ENCODE measurements at regions not wholly inside any gene's neighbourhood (a gene's known extent, or its start where the extent isn't known, plus 50 kb on each side); places are given as distances from the start of the nearest gene placed in this dataset.

DNA sequence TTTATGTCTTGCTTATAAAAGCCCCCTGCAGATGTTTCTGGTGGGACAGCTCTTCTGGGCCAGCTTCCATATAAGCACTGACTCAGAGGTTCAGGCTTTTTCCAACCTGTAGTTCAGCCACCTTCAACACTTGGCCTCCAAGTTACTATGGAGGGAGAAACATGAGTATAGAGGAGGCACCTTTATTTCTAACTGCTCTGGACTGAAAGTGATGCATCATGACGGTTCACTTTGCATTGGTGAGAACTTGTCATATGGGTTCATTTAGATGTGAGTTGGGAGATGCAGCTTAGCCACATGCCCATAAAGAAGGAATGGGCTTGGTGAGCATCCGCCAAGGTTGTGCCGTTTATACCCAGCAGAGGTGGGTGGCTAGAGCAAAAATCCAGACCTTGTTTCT, 58.8 kb upstream of the CFAP161 start:
- no peak overlapping the region for H2AFZ ChIP-seq (replicated peaks)
- peaks cover 8% of the 10 kb centered on the region for H3K9me3 Mint-ChIP-seq
- H3K27ac ChIP-seq = no peak overlapping the region
- no peak overlapping the region for H3K4me2 ChIP-seq
- H3K9ac ChIP-seq = no peak overlapping the region
- no peaks in the 10 kb centered on the region for H3F3A ChIP-seq (ENCODE audit: low read depth)
- DNase-seq (ENCODE audit: low spot score) = no peak
- H3K27me3 Mint-ChIP-seq (ENCODE audit: insufficient read depth, low read depth) = no peaks in the 10 kb centered on the region
- no peak overlapping the region for H3K4me3 ChIP-seq
- no peak overlapping the region for H3K27ac Mint-ChIP-seq
- H3K36me3 ChIP-seq = no peaks in the 10 kb centered on the region
- H3K36me3 Mint-ChIP-seq = no peaks in the 10 kb centered on the region
- no peak overlapping the region for H3K4me3 Mint-ChIP-seq
- no peaks in the 10 kb centered on the region for H3K9me3 ChIP-seq (ENCODE audit: low read depth)
- H3K27me3 ChIP-seq = no peaks in the 10 kb centered on the region
- TF ChIP-seq EZH2 (IDR thresholded peaks at IDR 0.05) = no peak
- TF ChIP-seq, protein P1, sequence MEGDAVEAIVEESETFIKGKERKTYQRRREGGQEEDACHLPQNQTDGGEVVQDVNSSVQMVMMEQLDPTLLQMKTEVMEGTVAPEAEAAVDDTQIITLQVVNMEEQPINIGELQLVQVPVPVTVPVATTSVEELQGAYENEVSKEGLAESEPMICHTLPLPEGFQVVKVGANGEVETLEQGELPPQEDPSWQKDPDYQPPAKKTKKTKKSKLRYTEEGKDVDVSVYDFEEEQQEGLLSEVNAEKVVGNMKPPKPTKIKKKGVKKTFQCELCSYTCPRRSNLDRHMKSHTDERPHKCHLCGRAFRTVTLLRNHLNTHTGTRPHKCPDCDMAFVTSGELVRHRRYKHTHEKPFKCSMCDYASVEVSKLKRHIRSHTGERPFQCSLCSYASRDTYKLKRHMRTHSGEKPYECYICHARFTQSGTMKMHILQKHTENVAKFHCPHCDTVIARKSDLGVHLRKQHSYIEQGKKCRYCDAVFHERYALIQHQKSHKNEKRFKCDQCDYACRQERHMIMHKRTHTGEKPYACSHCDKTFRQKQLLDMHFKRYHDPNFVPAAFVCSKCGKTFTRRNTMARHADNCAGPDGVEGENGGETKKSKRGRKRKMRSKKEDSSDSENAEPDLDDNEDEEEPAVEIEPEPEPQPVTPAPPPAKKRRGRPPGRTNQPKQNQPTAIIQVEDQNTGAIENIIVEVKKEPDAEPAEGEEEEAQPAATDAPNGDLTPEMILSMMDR (IDR thresholded peaks at IDR 0.05) = no peak
- TF ChIP-seq EZH2phosphoT487 (IDR thresholded peaks at IDR 0.05) = no peak
- peaks cover 11% of the 10 kb centered on the region for H3K4me1 Mint-ChIP-seq
- H4K20me1 ChIP-seq (ENCODE audit: low read depth) = no peaks in the 10 kb centered on the region
- no peaks in the 10 kb centered on the region for H3K79me2 ChIP-seq (ENCODE audit: low read depth)
- no peaks in the 10 kb centered on the region for H3K4me1 ChIP-seq

DNA sequence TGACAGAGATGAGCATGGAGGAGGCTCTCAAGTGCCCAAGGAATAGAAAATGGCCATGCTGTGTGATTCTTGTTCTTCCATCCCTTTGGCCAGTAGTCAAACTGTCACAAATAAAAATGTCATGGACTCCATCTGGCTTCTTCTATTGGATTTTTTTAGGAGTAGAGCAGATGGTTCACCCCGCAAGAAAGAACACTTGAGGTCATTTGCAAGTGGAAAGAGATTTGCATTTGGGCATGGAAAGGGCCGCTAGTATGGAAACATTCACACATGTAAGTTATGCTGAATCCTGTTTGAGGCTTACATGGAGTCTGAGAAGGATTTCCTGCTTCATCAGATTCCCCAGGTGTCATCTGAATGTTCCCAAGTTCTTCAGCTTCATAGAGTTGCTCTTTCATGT, 53.1 kb upstream of the CFAP161 start:
- Histone ChIP-seq H3K9me3 (ENCODE audit: low read depth) (no peaks in the 10 kb centered on the region), H3K4me1 (no peaks in the 10 kb centered on the region), H3K4me3 (no peak overlapping the region), H2AFZ (replicated peaks) (no peak overlapping the region), H3K27ac (no peak overlapping the region), H4K20me1 (ENCODE audit: low read depth) (no peaks in the 10 kb centered on the region), H3K4me2 (no peak overlapping the region), H3F3A (ENCODE audit: low read depth) (no peaks in the 10 kb centered on the region), H3K36me3 (no peaks in the 10 kb centered on the region), H3K79me2 (ENCODE audit: low read depth) (no peaks in the 10 kb centered on the region), H3K9ac (no peak overlapping the region), H3K27me3 (no peaks in the 10 kb centered on the region)
- no peak overlapping the region for H3K27ac Mint-ChIP-seq
- DNase-seq (ENCODE audit: low spot score) = no peak
- no peaks in the 10 kb centered on the region for H3K36me3 Mint-ChIP-seq
- peaks cover 6% of the 10 kb centered on the region for H3K9me3 Mint-ChIP-seq
- H3K4me1 Mint-ChIP-seq = no peaks in the 10 kb centered on the region
- H3K27me3 Mint-ChIP-seq (ENCODE audit: insufficient read depth, low read depth) = no peaks in the 10 kb centered on the region
- TF ChIP-seq EZH2phosphoT487 (IDR thresholded peaks at IDR 0.05) (no peak), EZH2 (IDR thresholded peaks at IDR 0.05) (no peak)
- TF ChIP-seq, protein P1 (IDR thresholded peaks at IDR 0.05) = no peak
- no peak overlapping the region for H3K4me3 Mint-ChIP-seq

DNA sequence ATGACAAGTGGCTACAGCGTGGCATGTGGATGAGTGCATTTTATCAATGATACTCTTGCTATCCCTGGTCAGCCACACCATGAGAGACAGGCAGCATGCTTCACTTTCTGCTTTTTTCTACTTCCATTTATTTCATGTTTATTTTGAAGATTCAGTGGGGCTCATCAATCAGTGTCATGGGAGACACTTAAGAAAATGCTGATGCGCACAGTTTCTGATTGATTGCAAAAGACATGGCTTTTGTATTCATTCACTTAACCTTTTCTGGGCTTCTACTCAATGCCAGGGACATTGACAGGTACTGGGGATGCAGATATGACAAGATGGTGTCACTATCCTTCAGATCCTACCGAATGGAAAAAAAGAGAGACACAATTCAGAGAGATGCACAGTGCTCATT, 50.9 kb upstream of the CFAP161 start:
- Histone ChIP-seq H3K9ac (no peak overlapping the region), H3K4me1 (no peaks in the 10 kb centered on the region), H3K4me2 (no peak overlapping the region), H3K36me3 (no peaks in the 10 kb centered on the region), H3K79me2 (ENCODE audit: low read depth) (no peaks in the 10 kb centered on the region), H3F3A (ENCODE audit: low read depth) (no peaks in the 10 kb centered on the region), H3K9me3 (ENCODE audit: low read depth) (no peaks in the 10 kb centered on the region), H2AFZ (replicated peaks) (no peak overlapping the region), H3K27me3 (no peaks in the 10 kb centered on the region), H3K27ac (no peak overlapping the region), H4K20me1 (ENCODE audit: low read depth) (no peaks in the 10 kb centered on the region), H3K4me3 (no peak overlapping the region)
- Mint-ChIP-seq H3K4me1 (no peaks in the 10 kb centered on the region), H3K4me3 (no peak overlapping the region), H3K27ac (no peak overlapping the region), H3K9me3 (no peaks in the 10 kb centered on the region), H3K36me3 (no peaks in the 10 kb centered on the region), H3K27me3 (ENCODE audit: insufficient read depth, low read depth) (no peaks in the 10 kb centered on the region)
- no peak for TF ChIP-seq EZH2 (IDR thresholded peaks at IDR 0.05)
- TF ChIP-seq, protein P1 (IDR thresholded peaks at IDR 0.05) = no peak
- no peak for TF ChIP-seq EZH2phosphoT487 (IDR thresholded peaks at IDR 0.05)
- DNase-seq (ENCODE audit: low spot score) = no peak

All from neural progenitor cell (in vitro differentiated cells).